AG09319 (cell line): ENCODE measurements at regions not wholly inside any gene's neighbourhood (a gene's known extent, or its start where the extent isn't known, plus 50 kb on each side); places are given as distances from the start of the nearest gene placed in this dataset.

Experiments used
- DNase-seq: peaks from one replicate; pipeline ENCODE4 v3.0.0-alpha.2; 2010; ENCODE audit warnings: low read depth; ENCODE audit errors: extremely low read depth
- TF ChIP-seq, protein P1 (sequence below): IDR thresholded peaks from 2 replicates; pipeline ENCODE4 v1.5.1; 2011; ENCODE audit warnings: low read depth, mild to moderate bottlenecking, inconsistent platforms, low read length, moderate library complexity

DNA sequence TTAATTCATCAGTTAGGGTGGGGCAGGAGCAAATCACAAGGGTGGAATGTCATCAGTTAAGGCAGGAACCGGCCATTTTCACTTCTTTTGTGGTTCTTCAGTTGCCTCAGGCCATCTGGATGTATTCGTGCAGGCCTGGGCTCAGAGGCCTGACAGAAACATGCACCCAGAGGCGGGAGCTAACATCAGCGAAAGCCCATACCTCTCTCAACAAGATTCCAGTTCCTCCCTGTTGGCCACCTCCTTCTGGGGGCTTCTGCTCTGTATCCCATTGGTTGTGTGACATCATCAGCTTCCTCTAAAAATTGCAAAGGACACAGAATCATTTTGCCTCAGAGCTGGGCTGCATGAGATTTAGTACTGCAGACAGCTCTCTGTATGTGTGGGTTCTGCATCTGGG lies 134.3 kb downstream of the ZNF664 start:
- TF ChIP-seq, protein P1, sequence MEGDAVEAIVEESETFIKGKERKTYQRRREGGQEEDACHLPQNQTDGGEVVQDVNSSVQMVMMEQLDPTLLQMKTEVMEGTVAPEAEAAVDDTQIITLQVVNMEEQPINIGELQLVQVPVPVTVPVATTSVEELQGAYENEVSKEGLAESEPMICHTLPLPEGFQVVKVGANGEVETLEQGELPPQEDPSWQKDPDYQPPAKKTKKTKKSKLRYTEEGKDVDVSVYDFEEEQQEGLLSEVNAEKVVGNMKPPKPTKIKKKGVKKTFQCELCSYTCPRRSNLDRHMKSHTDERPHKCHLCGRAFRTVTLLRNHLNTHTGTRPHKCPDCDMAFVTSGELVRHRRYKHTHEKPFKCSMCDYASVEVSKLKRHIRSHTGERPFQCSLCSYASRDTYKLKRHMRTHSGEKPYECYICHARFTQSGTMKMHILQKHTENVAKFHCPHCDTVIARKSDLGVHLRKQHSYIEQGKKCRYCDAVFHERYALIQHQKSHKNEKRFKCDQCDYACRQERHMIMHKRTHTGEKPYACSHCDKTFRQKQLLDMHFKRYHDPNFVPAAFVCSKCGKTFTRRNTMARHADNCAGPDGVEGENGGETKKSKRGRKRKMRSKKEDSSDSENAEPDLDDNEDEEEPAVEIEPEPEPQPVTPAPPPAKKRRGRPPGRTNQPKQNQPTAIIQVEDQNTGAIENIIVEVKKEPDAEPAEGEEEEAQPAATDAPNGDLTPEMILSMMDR: no peak
- DNase-seq: no peak

DNA sequence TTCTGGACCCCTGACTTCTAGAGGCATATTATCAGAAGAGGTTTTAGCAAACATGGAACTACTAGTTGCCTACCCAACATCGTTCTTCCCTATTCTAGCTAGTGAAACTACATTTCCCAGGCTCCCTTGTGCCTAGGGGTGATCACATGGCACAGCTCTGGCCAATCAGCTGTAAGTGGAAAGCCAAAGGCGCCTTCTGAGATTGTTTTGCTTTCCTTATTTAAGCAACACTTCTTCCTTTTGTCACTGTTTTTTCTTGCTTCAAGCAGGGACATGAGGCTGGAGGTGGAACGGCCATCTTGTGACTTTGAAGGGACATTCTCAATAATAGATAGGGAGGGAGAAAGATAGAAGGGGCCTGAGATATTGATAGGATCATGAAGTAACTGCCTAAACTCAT lies 136.7 kb downstream of the ZNF664 start:
- TF ChIP-seq, protein P1: no peak
- DNase-seq: no peak

DNA sequence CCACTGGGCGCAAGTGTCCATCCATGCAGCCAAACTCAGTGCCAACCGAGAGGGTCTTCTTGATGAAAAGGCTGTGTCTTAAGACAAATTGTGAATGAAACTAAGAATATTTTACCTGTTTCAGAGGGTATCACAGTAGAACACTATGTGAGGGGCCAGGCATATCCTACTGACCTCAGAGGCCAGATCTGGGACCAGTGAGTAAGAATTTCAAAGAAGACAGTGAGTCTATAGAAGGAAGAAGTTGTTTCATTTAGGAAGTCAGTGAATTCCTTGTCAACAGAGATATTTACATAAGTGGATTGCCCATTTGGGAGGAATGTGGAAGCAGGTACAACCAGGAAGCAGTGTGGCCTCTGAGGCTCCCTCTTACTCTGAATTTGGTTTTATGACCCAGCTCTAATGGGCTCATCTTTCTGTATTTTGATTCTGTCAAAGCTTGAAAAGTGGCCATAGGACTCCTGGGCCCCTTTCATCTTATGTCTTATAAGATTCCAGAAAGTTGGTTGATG lies 137.4 kb downstream of the ZNF664 start:
- no peak for DNase-seq
- TF ChIP-seq, protein P1: no peak

DNA sequence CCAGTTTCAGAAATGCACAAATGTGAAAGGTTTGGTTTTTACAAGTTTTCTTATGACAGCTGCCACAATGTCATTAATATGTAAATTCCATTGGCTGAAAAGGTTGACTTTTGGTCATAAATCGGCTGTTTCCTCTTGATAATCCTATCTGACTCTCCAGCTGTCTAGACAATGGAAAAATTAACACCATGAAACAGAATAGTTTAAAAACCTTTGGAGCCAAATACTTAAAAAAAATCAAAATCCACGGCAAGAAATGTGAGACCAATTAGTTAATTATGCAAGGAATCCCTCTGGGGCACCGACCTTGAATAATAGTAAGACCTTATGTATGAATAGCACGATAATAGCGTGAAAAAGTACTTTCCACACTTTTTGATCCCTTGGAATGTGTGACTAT lies 138.0 kb downstream of the ZNF664 start:
- no peak for DNase-seq
- TF ChIP-seq, protein P1: no peak

DNA sequence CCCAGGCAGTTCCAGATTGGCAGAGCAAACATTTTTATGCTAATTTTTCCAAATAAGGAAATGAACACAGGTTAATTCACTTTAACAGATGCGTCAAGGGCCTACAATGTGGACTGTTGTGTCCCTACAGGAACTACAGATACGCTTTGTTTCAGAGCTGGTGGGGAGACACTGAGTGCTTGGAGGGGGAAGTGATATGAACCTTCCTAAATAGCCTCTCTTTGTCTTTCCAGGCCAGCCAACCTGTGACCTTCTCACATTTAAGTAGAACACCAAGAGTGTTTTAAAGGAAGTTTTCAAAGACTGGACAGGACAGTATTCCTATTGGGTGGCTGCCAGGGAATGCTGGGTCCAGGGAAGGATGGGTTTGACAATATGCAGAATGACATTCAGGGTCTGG lies 141.3 kb downstream of the ZNF664 start:
- no peak for DNase-seq
- TF ChIP-seq, protein P1: no peak

DNA sequence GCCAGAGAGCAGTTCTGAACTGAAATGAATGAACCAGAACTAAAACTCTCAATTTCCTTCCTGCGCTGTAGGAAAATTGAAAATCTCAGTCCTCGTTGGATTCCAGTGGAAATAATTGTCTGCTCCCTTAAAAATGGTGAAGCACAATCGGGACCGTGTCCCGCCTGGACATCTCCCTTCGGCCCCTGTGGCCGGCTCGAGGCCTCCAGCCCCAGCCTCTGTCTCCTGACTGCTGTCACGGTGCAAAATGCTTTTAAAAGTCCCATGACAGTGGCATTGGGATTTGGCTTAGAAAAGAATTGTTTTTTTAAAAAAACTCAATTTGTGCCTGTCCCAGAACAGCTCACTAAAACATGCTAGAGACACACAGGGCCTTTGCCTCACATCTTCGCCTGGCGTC lies 142.5 kb downstream of the ZNF664 start:
- no peak for DNase-seq
- TF ChIP-seq, protein P1: no peak

DNA sequence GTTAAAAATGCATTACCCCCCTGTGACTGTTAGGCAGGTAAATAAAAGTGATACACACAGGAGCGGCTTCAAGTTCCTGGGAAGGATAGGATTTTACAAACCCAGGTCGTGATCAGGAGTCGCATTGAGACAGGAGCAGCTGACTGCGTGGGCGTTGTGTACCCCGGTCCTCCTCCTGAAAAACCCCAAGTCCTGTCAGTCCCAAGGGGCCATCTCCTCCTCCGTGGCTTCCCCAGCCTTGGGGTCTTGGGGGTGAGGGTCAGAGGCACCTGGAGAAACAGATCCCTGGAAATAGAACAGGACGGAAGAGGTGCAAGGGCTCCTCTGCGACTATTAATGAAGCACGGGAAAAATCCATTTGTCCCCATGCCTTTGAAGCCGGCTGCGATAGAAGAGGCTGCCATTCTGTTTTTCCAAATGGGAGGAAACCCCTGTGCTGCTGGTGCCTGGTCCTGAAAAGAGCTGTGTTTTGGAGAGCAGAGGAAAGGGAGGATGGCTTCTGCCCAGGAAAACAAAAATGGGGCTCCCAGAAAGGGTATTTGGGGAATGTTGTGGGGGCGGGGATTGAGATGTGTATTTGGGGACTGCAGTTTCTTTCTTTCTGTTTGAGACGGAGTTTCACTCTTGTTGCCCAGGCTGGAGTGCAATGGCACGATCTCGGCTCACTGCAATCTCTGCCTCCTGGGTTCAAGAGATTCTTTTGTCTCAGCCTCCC lies 143.1 kb downstream of the ZNF664 start:
- no peak for DNase-seq
- TF ChIP-seq, protein P1: no peak
